Hepatocyte (in vitro differentiated cells): ENCODE measurements at regions not wholly inside any gene's neighbourhood (a gene's known extent, or its start where the extent isn't known, plus 50 kb on each side); places are given as distances from the start of the nearest gene placed in this dataset.

Experiments
- CTCF ChIP-seq: fragments of 200-600 bp; sonication (generic); IDR thresholded peaks from 2 replicates; pipeline ENCODE4 v1.5.1; 2016; ENCODE audit warnings: antibody characterized with exemption, mild to moderate bottlenecking; ENCODE audit not compliant: poor library complexity
- EZH2 ChIP-seq: fragments of 200-600 bp; sonication (generic); IDR thresholded peaks from 2 replicates; pipeline ENCODE4 v1.6.1; 2016; ENCODE audit warnings: antibody characterized with exemption, mild to moderate bottlenecking, borderline replicate concordance
- EZH2phosphoT487 ChIP-seq: fragments of 200-600 bp; sonication (generic); IDR thresholded peaks from one replicate; pipeline ENCODE4 v1.6.1; 2018; ENCODE audit warnings: antibody characterized with exemption, mild to moderate bottlenecking, low read depth, moderate library complexity; ENCODE audit not compliant: unreplicated experiment, severe bottlenecking

DNA sequence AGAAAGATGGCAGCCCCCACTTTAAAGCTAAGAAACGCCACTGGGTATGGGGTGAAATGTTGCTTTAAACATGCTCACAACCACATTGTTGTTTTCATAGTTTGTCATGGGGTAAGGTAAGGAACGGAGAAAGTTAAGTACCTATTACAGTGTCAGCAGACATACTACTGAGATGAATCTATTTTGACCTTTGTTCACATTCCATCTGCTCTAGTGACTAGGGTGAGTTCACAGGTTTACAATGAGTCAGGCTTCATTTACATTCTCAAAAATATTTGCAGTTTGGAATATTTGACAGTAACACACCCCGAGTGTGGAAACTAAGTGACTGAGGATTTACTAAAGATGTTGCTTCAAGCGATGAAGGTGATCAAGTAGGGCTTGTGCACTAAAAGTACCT, 428.7 kb upstream of the ACVR2A start:
- no peak for TF ChIP-seq CTCF
- TF ChIP-seq EZH2phosphoT487: no peak
- no peak for TF ChIP-seq EZH2
